ENCODE measurements at regions not wholly inside any gene's neighbourhood (a gene's known extent, or its start where the extent isn't known, plus 50 kb on each side); places are given as distances from the start of the nearest gene placed in this dataset.
"Not testable (repeated sequence)": the region's sequence is repeated elsewhere in the genome, so short reads cannot be mapped to it uniquely, and the experiment has no call there.

DNA sequence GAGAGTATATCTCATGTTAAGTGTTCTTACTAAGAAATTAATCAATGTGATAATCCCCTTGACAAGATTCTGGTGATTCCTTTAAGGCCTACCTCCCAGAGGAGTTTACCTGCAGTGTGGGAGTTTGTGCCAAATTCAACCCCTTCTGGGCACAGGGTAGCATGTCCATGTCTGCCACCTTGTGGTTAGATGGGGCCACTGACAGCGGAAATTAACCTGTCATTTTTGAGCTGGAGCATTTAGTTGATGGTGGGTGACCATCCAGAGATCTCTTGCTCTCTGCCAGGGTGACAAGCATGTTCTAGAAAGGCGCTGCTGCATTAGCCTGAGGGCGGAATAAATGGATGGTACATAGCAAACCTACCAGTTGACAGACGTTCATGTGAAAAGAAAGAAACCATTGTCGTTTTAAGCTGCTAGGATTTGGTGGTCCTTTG, 132.2 kb downstream of the FBXO4 start:
- Mint-ChIP-seq H3K36me3 (no peaks in the 10 kb centered on the region), H3K27ac (no peak overlapping the region), H3K4me1 (no peaks in the 10 kb centered on the region), H3K9me3 (no peaks in the 10 kb centered on the region), H3K4me3 (no peak overlapping the region), H3K27me3 (peaks cover 2% of the 10 kb centered on the region)

DNA sequence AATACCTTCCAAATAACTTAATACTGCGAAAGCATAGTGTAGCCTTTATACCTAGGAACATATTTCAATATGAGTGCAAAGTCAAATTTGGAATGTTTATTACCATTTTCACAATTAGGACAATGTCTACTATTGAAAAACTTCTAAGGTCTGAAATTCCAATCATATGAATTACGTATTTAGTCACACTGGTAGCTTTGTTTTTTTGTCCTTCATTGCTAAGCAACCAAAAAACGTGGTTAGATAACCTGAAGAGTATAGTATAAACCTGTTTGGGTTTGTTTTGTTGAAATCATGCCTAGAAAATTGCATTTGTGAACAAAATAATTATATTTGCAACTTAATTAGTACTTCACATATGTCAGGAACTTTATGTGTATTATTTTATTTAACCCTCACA, 134.2 kb downstream of the FBXO4 start:
- H3K27me3 Mint-ChIP-seq = no peaks in the 10 kb centered on the region

DNA sequence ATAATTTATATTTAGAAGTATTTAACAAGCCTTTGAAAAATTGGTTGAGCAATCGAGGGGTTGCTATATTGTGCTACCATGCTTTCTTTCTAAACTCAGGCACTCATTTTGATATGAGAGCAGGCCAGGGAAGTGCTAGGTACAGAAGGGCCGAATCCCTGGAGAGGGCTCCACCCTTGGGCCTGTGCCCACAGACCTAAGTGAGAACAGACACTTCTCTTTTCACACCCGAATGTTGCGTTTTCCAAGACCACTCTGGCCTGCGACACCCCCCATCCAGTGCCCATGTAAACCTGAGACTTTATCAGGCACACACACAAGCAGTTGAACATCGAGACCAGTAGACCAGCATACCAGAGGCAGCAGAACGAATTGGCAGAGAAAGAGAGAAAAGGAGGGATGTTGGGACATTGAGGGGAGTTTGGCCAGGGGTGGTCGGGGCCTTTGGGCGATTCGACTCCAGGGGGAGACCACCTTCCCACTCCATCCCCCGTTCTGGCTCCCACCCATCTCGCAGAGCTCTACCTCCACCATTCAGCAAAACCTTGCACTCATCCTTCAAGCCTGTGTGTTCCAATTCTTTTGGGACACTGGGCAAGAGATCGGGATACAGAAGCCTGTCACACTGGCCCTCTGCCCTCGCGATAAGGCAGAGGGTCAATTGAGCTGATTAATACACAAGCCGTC, 134.8 kb downstream of the FBXO4 start:
- H3K4me3 Mint-ChIP-seq = no peak overlapping the region
- no peaks in the 10 kb centered on the region for H3K9me3 Mint-ChIP-seq
- H3K4me1 Mint-ChIP-seq = no peaks in the 10 kb centered on the region
- no peak overlapping the region for H3K27ac Mint-ChIP-seq
- H3K27me3 Mint-ChIP-seq = no peaks in the 10 kb centered on the region
- H3K36me3 Mint-ChIP-seq = no peaks in the 10 kb centered on the region

More for the DNA sequence above, 134.2 kb downstream of the FBXO4 start:
- H3K27ac Mint-ChIP-seq = no peak overlapping the region
- no peaks in the 10 kb centered on the region for H3K36me3 Mint-ChIP-seq
- no peaks in the 10 kb centered on the region for H3K9me3 Mint-ChIP-seq
- H3K4me1 Mint-ChIP-seq = no peaks in the 10 kb centered on the region
- H3K4me3 Mint-ChIP-seq = no peak overlapping the region

DNA sequence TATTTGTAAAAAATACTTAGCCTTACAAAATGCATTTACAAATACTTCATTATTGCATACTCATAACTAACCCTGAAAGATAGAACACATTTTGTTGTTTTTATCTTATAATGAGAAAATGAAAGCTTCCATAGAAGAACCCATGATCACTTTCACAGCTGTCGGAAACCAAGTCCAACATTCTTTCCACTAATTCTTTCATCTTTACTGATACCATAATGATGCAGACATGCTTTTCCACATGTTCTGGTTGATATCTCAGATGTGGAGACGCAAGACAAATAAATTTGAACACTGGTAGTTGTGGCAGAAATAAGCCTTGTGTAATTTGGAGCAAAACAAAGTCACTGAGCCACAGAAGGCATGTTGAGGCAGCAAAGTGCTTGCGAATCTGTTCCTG, 136.0 kb downstream of the FBXO4 start:
- Mint-ChIP-seq H3K27me3 (no peaks in the 10 kb centered on the region), H3K4me1 (no peaks in the 10 kb centered on the region), H3K9me3 (no peaks in the 10 kb centered on the region), H3K27ac (no peak overlapping the region), H3K36me3 (no peaks in the 10 kb centered on the region), H3K4me3 (no peak overlapping the region)

DNA sequence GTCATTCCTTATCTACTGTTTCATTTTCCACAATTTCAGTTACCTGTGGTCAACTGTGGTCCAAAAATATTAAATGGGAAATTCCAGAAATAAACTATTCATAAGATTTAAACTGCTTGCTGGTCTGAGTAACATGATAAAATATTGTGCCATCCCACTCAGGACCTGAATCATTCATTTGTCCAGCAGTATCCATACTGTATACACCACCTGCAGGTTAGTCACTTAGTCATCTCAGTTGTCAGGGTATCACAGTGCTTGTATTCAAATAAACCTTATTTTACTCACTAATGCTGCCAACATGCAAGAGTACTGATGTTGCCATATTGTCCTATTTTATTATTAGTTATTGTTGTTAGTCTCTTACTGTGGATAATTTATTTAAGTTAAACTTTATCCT, 139.7 kb downstream of the FBXO4 start:
- Mint-ChIP-seq H3K4me1 (no peaks in the 10 kb centered on the region), H3K27me3 (no peaks in the 10 kb centered on the region)

DNA sequence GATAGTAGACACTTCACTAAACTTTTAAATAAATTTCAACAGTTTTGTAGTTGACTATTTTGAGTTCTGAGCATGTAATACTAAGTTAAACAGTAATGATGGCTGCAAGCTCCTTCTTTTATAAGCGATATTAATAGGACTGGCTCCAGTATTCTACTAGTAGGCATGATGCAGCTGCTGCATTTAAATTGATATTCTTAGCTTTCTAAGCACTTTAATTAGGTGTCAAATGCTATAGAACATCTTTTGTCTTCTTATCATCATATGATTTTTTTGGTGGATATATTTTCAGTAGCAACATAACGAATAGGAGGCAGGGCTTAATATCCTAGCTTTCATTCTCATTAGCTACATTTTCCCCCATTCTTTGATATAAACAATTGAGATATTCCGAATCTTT, 141.1 kb downstream of the FBXO4 start:
- Mint-ChIP-seq H3K4me3 (no peak overlapping the region), H3K4me1 (no peaks in the 10 kb centered on the region), H3K27ac (no peak overlapping the region), H3K9me3 (no peaks in the 10 kb centered on the region), H3K36me3 (no peaks in the 10 kb centered on the region), H3K27me3 (no peaks in the 10 kb centered on the region)

More for the DNA sequence above, 139.7 kb downstream of the FBXO4 start:
- Mint-ChIP-seq H3K4me3 (no peak overlapping the region), H3K27ac (no peak overlapping the region), H3K9me3 (no peaks in the 10 kb centered on the region), H3K36me3 (no peaks in the 10 kb centered on the region)

DNA sequence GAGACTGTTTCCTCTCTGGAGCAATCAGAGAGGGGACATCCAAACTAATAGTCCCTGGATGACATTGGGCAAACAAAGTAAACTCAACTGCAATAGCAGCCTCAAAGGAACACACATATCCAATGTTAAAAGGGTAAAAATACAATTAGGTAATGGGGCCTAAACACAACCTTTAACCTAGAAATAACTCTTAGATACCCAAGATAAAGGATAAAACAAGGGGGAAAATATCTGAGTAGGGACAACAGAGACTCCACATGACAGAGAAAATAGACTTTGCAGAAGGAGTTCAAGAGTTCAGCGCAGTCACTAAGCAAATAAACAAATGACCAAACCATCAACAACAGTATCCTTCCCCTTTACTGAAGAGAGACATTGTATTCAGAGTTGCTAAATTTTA, 149.3 kb downstream of the FBXO4 start:
- Mint-ChIP-seq H3K27me3 (peaks cover 19% of the 10 kb centered on the region), H3K36me3 (no peaks in the 10 kb centered on the region), H3K9me3 (peaks cover 3% of the 10 kb centered on the region), H3K4me3 (no peak overlapping the region), H3K4me1 (no peaks in the 10 kb centered on the region), H3K27ac (no peak overlapping the region)

DNA sequence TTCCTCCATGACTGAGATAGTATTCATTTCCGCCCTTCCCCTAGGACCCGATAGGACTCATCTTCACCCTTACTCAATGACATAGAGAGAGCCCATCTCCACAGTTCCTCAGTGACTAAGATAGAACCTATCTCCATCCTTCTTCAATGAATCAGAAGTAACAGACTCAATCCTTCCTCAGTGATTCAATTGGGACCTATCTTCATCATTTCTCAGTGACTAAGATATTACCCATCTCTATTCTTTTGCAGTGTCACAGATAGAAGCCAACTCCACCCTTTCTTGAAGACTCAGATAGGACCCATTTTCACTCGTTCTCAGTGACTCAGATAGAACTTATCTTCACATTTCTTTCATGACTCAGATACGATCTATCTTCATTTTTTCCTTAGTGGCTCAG, 164.6 kb downstream of the FBXO4 start:
- H3K36me3 Mint-ChIP-seq = no peaks in the 10 kb centered on the region
- H3K4me1 Mint-ChIP-seq = no peaks in the 10 kb centered on the region
- peaks cover 5% of the 10 kb centered on the region for H3K9me3 Mint-ChIP-seq
- no peak overlapping the region for H3K27ac Mint-ChIP-seq
- no peak overlapping the region for H3K4me3 Mint-ChIP-seq
- no peaks in the 10 kb centered on the region for H3K27me3 Mint-ChIP-seq

DNA sequence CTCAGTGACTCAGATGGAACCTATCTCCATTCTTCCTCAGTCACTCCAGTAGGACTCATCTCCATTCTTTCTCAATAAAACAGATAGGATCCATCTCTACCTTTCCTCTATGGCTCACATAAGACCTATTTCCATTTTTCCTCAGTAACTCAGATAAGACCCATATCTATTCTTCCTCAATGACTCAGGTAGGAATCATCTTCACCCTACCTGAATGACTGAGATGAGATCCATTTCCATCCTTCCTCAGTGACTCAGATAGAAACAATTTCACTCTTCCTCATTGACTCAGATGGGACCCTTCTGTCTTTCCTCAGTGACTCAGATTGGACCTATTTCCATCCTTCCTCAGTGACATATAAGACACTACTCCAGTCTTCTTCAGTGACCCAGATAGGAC, 165.1 kb downstream of the FBXO4 start:
- no peaks in the 10 kb centered on the region for H3K36me3 Mint-ChIP-seq
- no peaks in the 10 kb centered on the region for H3K27me3 Mint-ChIP-seq
- no peak overlapping the region for H3K4me3 Mint-ChIP-seq
- H3K4me1 Mint-ChIP-seq = no peaks in the 10 kb centered on the region
- no peak overlapping the region for H3K27ac Mint-ChIP-seq
- peaks cover 5% of the 10 kb centered on the region for H3K9me3 Mint-ChIP-seq

DNA sequence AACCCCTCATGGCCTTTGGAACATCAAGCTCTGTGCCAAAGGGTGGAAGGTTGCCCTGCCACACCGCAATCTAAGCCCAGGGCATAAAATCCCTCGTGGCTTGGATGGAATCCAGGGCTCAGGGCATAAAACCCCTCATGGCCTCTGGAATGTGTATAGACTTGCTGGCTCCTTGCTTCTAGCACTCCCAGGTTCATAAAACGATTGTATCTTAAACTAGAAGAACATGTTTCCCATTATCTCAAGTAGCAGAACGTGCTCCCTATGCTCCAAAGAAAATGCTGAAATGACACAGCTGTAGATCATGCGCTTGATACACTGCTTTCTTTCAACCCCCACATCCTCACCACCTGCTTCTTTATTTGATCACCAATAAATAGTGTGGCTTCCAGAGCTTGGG, 174.8 kb downstream of the FBXO4 start:
- not testable (repeated sequence) for H3K4me1 Mint-ChIP-seq, H3K36me3 Mint-ChIP-seq, H3K9me3 Mint-ChIP-seq

DNA sequence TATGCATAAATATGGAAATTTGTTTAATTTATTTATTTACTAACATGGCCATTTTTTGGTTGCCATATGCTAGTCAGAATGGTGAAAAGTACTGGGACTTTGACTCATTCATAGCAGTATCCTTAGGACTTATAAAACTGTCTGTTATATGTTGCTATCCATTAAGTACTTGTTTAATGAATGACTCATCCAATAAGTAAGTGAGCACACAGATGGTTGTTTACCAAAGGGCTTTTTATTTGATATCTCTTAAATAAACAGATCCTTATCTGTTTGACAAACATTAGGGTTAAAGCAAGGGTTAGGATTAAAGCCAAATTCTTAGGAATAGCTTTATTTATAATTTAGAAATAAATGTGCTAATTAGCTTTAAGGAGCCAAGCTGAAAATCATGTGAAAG, 183.4 kb downstream of the FBXO4 start:
- Mint-ChIP-seq H3K4me3 (no peak overlapping the region), H3K27ac (no peak overlapping the region), H3K9me3 (peaks cover 14% of the 10 kb centered on the region), H3K4me1 (no peaks in the 10 kb centered on the region), H3K36me3 (peaks cover 3% of the 10 kb centered on the region), H3K27me3 (peaks cover 4% of the 10 kb centered on the region)

More for the DNA sequence above, 174.8 kb downstream of the FBXO4 start:
- not testable (repeated sequence) for H3K27me3 Mint-ChIP-seq, H3K27ac Mint-ChIP-seq, H3K4me3 Mint-ChIP-seq

DNA sequence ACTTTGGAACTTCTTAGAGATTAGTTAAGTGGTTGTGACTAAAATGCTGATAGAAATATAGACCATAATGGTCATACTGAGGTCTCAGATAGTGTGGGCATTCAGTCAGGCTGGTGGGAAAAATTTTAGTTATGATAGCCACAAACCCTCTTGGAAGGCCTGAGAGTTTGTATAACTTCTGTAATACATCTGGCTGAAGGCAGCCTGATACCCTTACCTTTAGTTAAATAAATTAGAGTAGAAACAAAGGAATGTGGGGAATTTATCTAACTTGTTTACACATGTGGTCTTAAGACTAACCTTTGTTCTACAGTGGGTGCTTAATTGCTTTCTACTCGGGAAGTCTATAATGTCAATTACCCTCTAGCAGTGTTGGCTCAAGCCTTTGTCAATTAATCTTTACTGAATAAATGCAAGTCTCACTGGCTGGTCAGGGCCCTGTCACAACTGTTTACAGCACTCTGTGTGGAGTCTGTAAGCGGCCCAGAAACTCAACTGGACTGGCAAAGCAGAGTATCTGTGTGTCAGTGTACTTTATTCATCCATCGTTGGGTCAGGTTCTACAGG, 184.0 kb downstream of the FBXO4 start:
- Mint-ChIP-seq H3K4me1 (no peaks in the 10 kb centered on the region), H3K36me3 (peaks cover 3% of the 10 kb centered on the region), H3K4me3 (no peak overlapping the region), H3K27me3 (peaks cover 4% of the 10 kb centered on the region), H3K9me3 (peaks cover 14% of the 10 kb centered on the region), H3K27ac (no peak overlapping the region)

DNA sequence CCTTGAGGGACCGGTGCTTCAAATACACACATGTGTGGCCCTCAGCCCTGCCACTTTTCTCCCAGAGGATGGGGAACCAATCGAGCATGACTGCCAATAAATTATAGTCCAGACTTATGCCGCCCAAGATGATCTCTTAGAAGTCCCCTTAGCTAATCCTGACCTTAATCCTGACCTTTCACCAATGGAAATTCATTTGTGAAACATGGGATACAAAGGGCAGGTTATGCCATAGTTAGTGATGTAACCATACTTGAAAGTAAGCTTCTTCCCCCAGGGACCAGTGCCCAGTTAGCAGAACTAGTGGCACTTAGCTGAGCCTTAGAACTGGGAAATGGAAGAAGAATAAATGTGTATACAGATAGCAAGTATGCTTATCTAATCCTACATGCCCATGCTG, 190.6 kb downstream of the FBXO4 start:
- not testable (repeated sequence) for H3K4me3 Mint-ChIP-seq, H3K36me3 Mint-ChIP-seq, H3K27me3 Mint-ChIP-seq, H3K4me1 Mint-ChIP-seq, H3K27ac Mint-ChIP-seq
- peaks cover 12% of the 10 kb centered on the region for H3K9me3 Mint-ChIP-seq

DNA sequence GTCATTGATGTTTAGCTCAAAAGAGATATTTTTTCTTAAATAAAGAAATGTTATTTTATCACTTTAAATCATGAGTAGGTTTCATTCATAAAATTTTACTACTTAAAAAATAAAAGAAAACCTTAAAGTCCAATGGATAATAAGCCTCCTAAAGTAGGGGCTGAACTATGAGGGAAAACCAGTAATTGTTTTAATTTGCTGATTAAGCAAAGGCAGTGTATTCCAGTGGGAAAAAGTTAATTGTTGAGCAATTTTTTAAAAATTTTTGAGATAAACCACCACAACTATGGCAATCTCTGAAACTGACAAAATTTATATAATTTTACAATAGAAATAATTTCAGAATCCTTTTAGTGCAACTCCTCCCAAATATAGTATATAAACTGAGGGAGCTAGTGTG, 195.0 kb downstream of the FBXO4 start:
- Mint-ChIP-seq H3K27me3 (peaks cover 1% of the 10 kb centered on the region), H3K27ac (no peak overlapping the region), H3K4me3 (no peak overlapping the region), H3K4me1 (no peaks in the 10 kb centered on the region), H3K9me3 (peaks cover 19% of the 10 kb centered on the region), H3K36me3 (no peaks in the 10 kb centered on the region)

DNA sequence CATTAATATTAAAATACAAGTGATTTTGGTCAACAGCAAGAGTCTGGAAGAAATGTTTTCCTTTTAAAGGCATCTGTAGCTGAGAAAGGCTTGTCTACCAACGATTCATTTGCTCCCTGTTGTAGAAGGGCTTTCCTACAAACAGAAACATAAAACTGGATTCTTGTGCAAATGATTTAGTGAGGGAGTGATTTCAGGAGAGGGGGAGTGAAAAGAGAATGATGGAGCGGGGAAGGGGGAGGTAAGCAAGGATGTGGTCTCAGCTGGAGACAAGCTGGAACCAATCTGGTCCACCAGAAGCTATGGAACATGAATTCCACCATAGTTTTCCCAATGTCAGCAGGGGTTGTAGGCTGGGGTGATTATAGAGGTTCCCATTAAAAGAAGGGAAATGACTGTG, 196.3 kb downstream of the FBXO4 start:
- Mint-ChIP-seq H3K27ac (no peak overlapping the region), H3K9me3 (peaks cover 13% of the 10 kb centered on the region), H3K36me3 (no peaks in the 10 kb centered on the region), H3K27me3 (peaks cover 1% of the 10 kb centered on the region), H3K4me3 (no peak overlapping the region), H3K4me1 (no peaks in the 10 kb centered on the region)

DNA sequence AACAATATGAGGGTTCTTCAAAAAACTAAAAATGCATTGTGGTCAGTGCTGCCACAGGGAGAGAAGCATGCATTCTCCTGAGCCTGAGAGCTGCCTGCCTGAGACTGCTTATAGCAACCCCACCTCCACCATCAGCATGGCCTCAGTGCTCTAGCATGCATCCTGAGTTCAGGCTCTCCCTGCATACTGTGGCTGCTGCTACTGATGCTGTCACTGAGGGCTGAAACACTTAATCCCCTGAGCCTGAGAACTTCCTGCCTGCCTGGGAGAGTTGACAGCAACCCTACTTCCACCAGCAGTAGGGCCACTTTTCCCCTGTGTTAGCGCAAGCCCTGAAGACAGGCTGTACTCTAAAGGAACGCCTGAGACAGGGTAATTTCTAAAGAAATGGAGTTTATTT, 206.0 kb downstream of the FBXO4 start:
- H3K4me3 Mint-ChIP-seq = no peak overlapping the region
- peaks cover 18% of the 10 kb centered on the region for H3K9me3 Mint-ChIP-seq
- no peaks in the 10 kb centered on the region for H3K4me1 Mint-ChIP-seq
- H3K36me3 Mint-ChIP-seq = no peaks in the 10 kb centered on the region
- no peak overlapping the region for H3K27ac Mint-ChIP-seq
- H3K27me3 Mint-ChIP-seq = peaks cover 1% of the 10 kb centered on the region

DNA sequence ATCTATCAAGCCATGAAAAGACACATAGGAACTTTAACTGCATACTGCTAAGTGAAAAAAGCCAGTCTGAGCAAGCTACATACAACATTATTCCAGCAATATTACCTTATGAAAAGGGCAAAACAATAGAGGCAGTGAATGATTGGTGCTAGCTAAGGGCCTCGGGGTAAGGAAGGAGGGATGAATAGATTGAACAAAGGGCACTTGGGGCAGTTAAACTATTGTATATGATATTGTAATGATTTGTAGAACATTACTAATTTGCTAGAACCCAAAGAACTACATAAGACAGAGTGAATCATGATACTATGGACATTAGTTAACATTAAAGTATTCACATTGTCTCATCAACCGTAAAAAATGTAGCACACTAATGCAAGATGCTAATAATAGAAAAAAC, 218.3 kb downstream of the FBXO4 start:
- peaks cover 6% of the 10 kb centered on the region for H3K36me3 Mint-ChIP-seq
- H3K4me1 Mint-ChIP-seq = no peaks in the 10 kb centered on the region
- H3K9me3 Mint-ChIP-seq = peaks cover 3% of the 10 kb centered on the region
- no peaks in the 10 kb centered on the region for H3K27me3 Mint-ChIP-seq
- H3K27ac Mint-ChIP-seq = no peak overlapping the region
- H3K4me3 Mint-ChIP-seq = no peak overlapping the region

All from activated naive CD4-positive, alpha-beta T cell treated with anti-CD3 and anti-CD28 coated beads, Interleukin-2, amount 50 U/mL, for 24 hours (primary cell).